Ascending aorta (tissue), 2 donors: ENCODE measurements at regions not wholly inside any gene's neighbourhood (a gene's known extent, or its start where the extent isn't known, plus 50 kb on each side); places are given as distances from the start of the nearest gene placed in this dataset.

Experiments used
- DNase-seq, 2 donors: peaks; one replicate each; pipeline ENCODE4 v3.0.0-alpha.2; 2019; ENCODE audit warnings: low spot score in 2 of 2
- H3K27ac ChIP-seq, 2 donors: fragments of 200-600 bp; sonication (generic); one replicate each; pipeline ENCODE4 v1.5.1; 2016 to 2017; ENCODE audit warnings: mild to moderate bottlenecking in 1 of 2
- H3K27me3 ChIP-seq: fragments of 200-600 bp; sonication (generic); one replicate; pipeline ENCODE4 v1.5.1; 2017
- H3K36me3 ChIP-seq, 2 donors: fragments of 200-600 bp; sonication (generic); one replicate each; pipeline ENCODE4 v1.5.1; 2016
- H3K4me1 ChIP-seq, 2 donors: fragments of 200-600 bp; sonication (generic); one replicate each; pipeline ENCODE4 v1.5.1; 2016 to 2017; ENCODE audit warnings: mild to moderate bottlenecking in 1 of 2
- H3K4me3 ChIP-seq, 2 donors: fragments of 200-600 bp; sonication (generic); one replicate each; pipeline ENCODE4 v1.5.1; 2016 to 2017; ENCODE audit warnings: mild to moderate bottlenecking in 1 of 2
- H3K9me3 ChIP-seq, 2 donors: fragments of 200-600 bp; sonication (generic); one replicate each; pipeline ENCODE4 v1.5.1; 2016
- CTCF ChIP-seq, 3 experiments: fragments of 200-600 bp in 2 of 3; fragments of 450-650 bp in 1 of 3; sonication (generic) in 2 of 3; IDR thresholded peaks; one replicate each; pipeline ENCODE4 v1.5.1; 2016 to 2019; ENCODE audit warnings: antibody characterized with exemption in 3 of 3, mild to moderate bottlenecking in 1 of 3, moderate library complexity in 1 of 3
- intact Hi-C: fragments of 100-400 bp; cut with DNase I; formaldehyde crosslinking; loops from one replicate; pipeline ENCODE4 v1.15.1; 2023

GRCh38 chr1:229066591-229066990 is 204.3 kb upstream of the RAB4A start:
- no peak for DNase-seq
- Histone ChIP-seq H3K27ac (no peak overlapping the region), H3K27me3 (no peaks in the 10 kb centered on the region), H3K4me3 (no peak overlapping the region), H3K4me1 (peaks cover 6 to 29% of the 10 kb centered on the region in 2 donors), H3K36me3 (no peaks in the 10 kb centered on the region), H3K9me3 (no peaks in the 10 kb centered on the region)
- intact Hi-C loops: no loop called here
- TF ChIP-seq CTCF (IDR thresholded peaks at IDR 0.05): no peak

DNA sequence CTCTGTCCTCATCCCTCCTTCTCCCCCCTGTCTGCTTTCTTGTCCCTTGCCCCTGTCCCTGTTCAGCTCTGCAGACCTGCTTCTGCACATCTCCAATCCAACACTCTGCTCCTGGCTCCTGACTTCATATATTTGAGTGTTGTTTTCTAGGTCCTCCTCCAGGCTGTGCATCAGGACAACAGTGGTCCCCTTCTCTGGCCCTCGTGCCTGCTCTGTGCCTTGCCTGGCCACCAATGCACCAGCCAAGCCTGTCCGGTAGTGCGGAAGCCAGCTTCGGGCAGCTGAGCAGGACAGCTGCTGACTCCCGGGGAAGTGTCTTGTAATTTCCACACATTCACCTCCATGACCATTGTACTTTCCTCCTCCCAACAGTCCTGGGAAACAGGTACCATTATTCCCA is 203.4 kb upstream of the RAB4A start:
- no peak overlapping the region for H3K27ac ChIP-seq
- peaks cover 6 to 24% of the 10 kb centered on the region in 2 donors for H3K4me1 ChIP-seq
- H3K36me3 ChIP-seq: no peaks in the 10 kb centered on the region
- H3K27me3 ChIP-seq: no peaks in the 10 kb centered on the region
- no peaks in the 10 kb centered on the region for H3K9me3 ChIP-seq
- DNase-seq: no peak
- intact Hi-C loops: no loop called here
- no peak overlapping the region for H3K4me3 ChIP-seq
- TF ChIP-seq CTCF (IDR thresholded peaks at IDR 0.05): no peak

DNA sequence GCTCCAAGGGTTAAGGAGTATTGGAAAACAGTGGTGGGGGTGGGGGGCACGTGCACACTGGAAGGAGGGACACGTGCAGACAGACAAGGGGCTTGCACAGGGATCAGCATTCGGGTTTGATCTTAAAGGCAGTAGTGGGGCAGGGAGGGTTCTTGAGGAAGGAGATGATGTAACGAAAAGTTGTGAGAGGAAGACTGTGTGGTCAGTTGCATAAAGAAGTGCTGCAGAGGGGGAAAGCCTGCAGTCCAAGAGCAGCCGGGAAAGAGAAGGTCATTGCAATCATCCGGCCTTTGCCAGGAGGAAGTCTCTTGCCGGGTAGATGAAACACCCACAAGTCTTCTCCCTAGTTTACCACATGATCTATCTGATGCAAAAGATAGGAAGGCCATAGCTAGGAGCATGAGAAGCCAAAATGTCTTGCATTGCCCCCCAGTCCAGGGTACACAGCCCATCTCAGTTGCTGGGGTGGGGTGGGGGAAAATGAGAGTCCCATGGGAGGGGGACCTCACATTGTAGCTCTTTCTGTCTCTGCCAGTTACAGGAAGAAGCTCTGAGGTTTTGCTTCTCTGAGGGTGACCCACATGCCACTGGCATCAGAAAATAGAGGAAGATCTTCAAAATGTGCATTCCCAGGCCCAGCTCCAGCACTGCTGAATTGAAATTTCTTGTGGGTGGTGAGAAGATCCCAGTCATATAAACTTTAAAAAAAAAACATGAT is 202.5 kb upstream of the RAB4A start:
- Histone ChIP-seq H3K4me1 (peaks cover 6 to 24% of the 10 kb centered on the region in 2 donors), H3K27me3 (no peaks in the 10 kb centered on the region), H3K9me3 (no peaks in the 10 kb centered on the region), H3K4me3 (no peak overlapping the region), H3K27ac (peak overlapping the region in 1 of 2 donors; percentile 30), H3K36me3 (no peaks in the 10 kb centered on the region)
- intact Hi-C loops: no loop called here
- DNase-seq: peak in 1 of 2 donors; percentile 77
- TF ChIP-seq CTCF (IDR thresholded peaks at IDR 0.05): no peak

- Histone ChIP-seq H3K27ac (no peak overlapping the region), H3K9me3 (no peaks in the 10 kb centered on the region), H3K27me3 (no peaks in the 10 kb centered on the region), H3K36me3 (no peaks in the 10 kb centered on the region), H3K4me3 (no peak overlapping the region), H3K4me1 (peaks cover 6 to 17% of the 10 kb centered on the region in 2 donors)
- no peak for DNase-seq
- intact Hi-C loops: no loop called here
- no peak for TF ChIP-seq CTCF (IDR thresholded peaks at IDR 0.05)
Measured at GRCh38 chr1:229069176-229069575, 201.7 kb upstream of the RAB4A start.

DNA sequence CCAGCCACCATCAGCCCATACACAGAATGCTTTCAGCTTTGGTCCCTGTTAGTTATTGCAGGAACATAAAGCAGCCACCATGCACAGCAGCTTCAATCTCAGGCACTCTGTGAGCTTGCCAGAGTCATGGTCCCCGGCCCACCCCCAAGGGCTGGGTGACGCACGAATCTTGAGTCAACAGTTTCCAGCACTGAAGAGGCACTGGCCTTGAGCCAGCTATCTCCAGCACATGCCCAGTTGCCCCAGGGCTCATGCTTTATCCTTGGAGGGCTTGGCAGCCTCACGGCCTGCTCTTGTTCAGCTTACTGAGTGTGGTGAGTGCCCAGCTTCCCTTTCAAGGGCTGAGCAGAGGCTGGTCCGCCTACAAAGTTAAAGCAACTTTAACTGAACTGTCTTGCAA is 200.7 kb upstream of the RAB4A start:
- peak; percentile 86 to 95 for DNase-seq
- no peaks in the 10 kb centered on the region for H3K36me3 ChIP-seq

More for the DNA sequence above, 200.7 kb upstream of the RAB4A start:
- Histone ChIP-seq H3K4me1 (peaks cover 6 to 11% of the 10 kb centered on the region in 2 donors), H3K27ac (peak overlapping the region; percentile 32 to 62), H3K9me3 (no peaks in the 10 kb centered on the region), H3K27me3 (no peaks in the 10 kb centered on the region), H3K4me3 (no peak overlapping the region)
- no peak for TF ChIP-seq CTCF (IDR thresholded peaks at IDR 0.05)
- intact Hi-C loops: no loop called here
